Lung (tissue), 11 donors: ENCODE measurements at regions not wholly inside any gene's neighbourhood (a gene's known extent, or its start where the extent isn't known, plus 50 kb on each side); places are given as distances from the start of the nearest gene placed in this dataset.

Experiments used
- ATAC-seq: fragments of 200-7000 bp; cut with Tn5 transposase; one replicate; pipeline ENCODE4 v1.9.1; 2020; ENCODE audit warnings: moderate number of reproducible peaks; ENCODE audit not compliant: insufficient read depth, low FRiP score
- DNase-seq, 3 donors: peaks; one replicate each; pipeline ENCODE4 v3.0.0-alpha.2; 2013 to 2017
- H3K27ac ChIP-seq, 2 donors: one replicate each; pipeline ENCODE4 v1.5.1; 2013; ENCODE audit warnings: mild to moderate bottlenecking in 2 of 2, moderate library complexity in 2 of 2, control low read depth in 1 of 2, inconsistent platforms in 1 of 2, low read depth in 1 of 2, low read length in 1 of 2
- H3K27me3 ChIP-seq, 3 donors: one replicate each; pipeline ENCODE4 v1.5.1; 2013; ENCODE audit warnings: low read length in 2 of 3; ENCODE audit not compliant: control insufficient read depth in 3 of 3, insufficient read depth in 3 of 3
- H3K36me3 ChIP-seq, 4 donors: one replicate each; pipeline ENCODE4 v1.5.1; 2013; ENCODE audit warnings: low read length in 4 of 4, mild to moderate bottlenecking in 1 of 4, moderate library complexity in 1 of 4; ENCODE audit not compliant: control insufficient read depth in 4 of 4, insufficient read depth in 4 of 4
- H3K4me1 ChIP-seq, 5 donors: one replicate each; pipeline ENCODE4 v1.5.1; 2013; ENCODE audit warnings: low read length in 5 of 5, mild to moderate bottlenecking in 2 of 5, moderate library complexity in 1 of 5; ENCODE audit not compliant: control insufficient read depth in 5 of 5, insufficient read depth in 5 of 5
- H3K4me3 ChIP-seq: one replicate; pipeline ENCODE4 v1.5.1; 2013; ENCODE audit warnings: mild to moderate bottlenecking, control low read depth, moderate library complexity
- H3K9ac ChIP-seq, 2 donors: one replicate each; pipeline ENCODE4 v1.5.1; 2013; ENCODE audit warnings: low read length in 2 of 2, control low read depth in 1 of 2; ENCODE audit not compliant: insufficient read depth in 1 of 2
- H3K9me3 ChIP-seq, 4 donors: one replicate each; pipeline ENCODE4 v1.5.1; 2013; ENCODE audit warnings: low read length in 3 of 4, mild to moderate bottlenecking in 1 of 4, moderate library complexity in 1 of 4; ENCODE audit not compliant: control insufficient read depth in 4 of 4, insufficient read depth in 3 of 4
- WGBS, 2 donors: extraction: QIAGEN DNeasy Blood & Tissue Kit; methylation state at CpG; one replicate each; pipeline ENCODE4 v1.1.7; 2013; 5-methylcytosine and 5-hydroxymethylcytosine counted together
- TF ChIP-seq, protein P1 (sequence below): IDR thresholded peaks from 2 replicates; pipeline ENCODE4 v1.5.1; 2012; ENCODE audit warnings: mild to moderate bottlenecking; ENCODE audit errors: control extremely low read depth, extremely low read depth
- donor health status: control.
- donor health status: control.
- donor health status: Bipolar disorder and iron deficiency.
- donor health status: healthy.
- donor health status: DM: yes; HTN: yes; CAD: no.

DNA sequence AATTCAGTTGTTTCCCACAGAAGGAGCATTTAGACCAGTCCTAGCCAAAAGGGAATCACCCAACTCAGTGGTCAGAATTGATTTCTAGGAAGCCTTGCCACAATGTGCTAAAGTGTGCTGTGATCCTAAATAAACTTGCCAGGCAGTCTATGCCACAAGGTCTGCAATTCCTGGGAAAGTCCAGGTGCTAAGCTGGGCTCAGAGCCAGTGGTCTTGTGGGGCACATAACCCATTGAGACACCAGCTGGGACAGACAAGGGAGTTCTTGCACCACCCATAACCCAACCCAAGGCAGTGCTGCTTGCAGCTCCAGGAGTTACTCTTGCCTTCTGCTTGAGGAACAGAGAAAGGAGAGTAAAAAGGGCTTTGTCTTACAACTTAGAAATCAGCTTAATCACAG lies 489.5 kb upstream of the SPRY2 start:
- Histone ChIP-seq H3K9ac (no peak overlapping the region), H3K27me3 (no peaks in the 10 kb centered on the region), H3K4me1 (no peaks in the 10 kb centered on the region), H3K27ac (no peak overlapping the region), H3K36me3 (no peaks in the 10 kb centered on the region), H3K9me3 (peaks cover 0 to 9% (median 7%) of the 10 kb centered on the region in 4 donors), H3K4me3 (no peak overlapping the region)
- no peak for DNase-seq
- no peak for ATAC-seq
- TF ChIP-seq, protein P1, sequence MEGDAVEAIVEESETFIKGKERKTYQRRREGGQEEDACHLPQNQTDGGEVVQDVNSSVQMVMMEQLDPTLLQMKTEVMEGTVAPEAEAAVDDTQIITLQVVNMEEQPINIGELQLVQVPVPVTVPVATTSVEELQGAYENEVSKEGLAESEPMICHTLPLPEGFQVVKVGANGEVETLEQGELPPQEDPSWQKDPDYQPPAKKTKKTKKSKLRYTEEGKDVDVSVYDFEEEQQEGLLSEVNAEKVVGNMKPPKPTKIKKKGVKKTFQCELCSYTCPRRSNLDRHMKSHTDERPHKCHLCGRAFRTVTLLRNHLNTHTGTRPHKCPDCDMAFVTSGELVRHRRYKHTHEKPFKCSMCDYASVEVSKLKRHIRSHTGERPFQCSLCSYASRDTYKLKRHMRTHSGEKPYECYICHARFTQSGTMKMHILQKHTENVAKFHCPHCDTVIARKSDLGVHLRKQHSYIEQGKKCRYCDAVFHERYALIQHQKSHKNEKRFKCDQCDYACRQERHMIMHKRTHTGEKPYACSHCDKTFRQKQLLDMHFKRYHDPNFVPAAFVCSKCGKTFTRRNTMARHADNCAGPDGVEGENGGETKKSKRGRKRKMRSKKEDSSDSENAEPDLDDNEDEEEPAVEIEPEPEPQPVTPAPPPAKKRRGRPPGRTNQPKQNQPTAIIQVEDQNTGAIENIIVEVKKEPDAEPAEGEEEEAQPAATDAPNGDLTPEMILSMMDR: no peak

DNA sequence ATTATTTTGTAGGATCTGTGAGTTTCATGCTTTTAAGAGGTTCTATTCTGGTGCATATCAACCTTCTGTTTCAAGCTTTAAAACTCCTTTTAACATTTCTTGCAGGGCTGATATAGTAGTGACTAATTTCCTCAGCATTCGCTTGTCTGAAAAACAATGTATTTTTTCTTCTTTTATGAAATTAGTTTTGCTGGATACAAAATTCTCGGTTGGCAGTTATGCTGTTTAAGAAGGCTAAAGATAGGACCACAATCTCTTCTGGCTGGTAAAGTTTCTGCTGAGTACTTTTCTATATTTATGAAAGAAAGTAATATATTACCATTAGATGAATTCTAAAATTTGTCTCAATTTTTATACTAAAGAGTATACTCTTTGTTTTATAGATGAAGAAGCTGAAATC lies 487.8 kb upstream of the SPRY2 start:
- DNase-seq: peak in 1 of 3 donors; percentile 6
- no peak overlapping the region for H3K9ac ChIP-seq
- no peaks in the 10 kb centered on the region for H3K4me1 ChIP-seq
- no peaks in the 10 kb centered on the region for H3K36me3 ChIP-seq
- H3K27ac ChIP-seq: no peak overlapping the region
- no peak overlapping the region for H3K4me3 ChIP-seq
- 93 to 94% methylated on average over 2 of the region's 2 CpGs for WGBS, 2 donors
- peaks cover 0 to 7% (median 3%) of the 10 kb centered on the region in 4 donors for H3K9me3 ChIP-seq
- TF ChIP-seq, protein P1: no peak
- no peaks in the 10 kb centered on the region for H3K27me3 ChIP-seq
- no peak for ATAC-seq

- DNase-seq: no peak
- H3K27me3 ChIP-seq: no peaks in the 10 kb centered on the region
- H3K9ac ChIP-seq: no peak overlapping the region
- H3K4me3 ChIP-seq: no peak overlapping the region
- WGBS, 2 donors: 87 to 94% methylated on average over 1 of the region's 1 CpG
- H3K36me3 ChIP-seq: no peaks in the 10 kb centered on the region
- TF ChIP-seq, protein P1: no peak
- H3K9me3 ChIP-seq: peaks cover 0 to 7% (median under 1%) of the 10 kb centered on the region in 4 donors
- ATAC-seq: no peak
- H3K4me1 ChIP-seq: no peaks in the 10 kb centered on the region
- H3K27ac ChIP-seq: no peak overlapping the region
Measured at GRCh38 chr13:80825276-80825675, 484.4 kb upstream of the SPRY2 start.

GRCh38 chr13:80824229-80824628 lies 483.3 kb upstream of the SPRY2 start:
- Histone ChIP-seq H3K27me3 (no peaks in the 10 kb centered on the region), H3K36me3 (no peaks in the 10 kb centered on the region), H3K4me1 (no peaks in the 10 kb centered on the region), H3K27ac (no peak overlapping the region), H3K9me3 (peaks cover 0 to 7% (median under 1%) of the 10 kb centered on the region in 4 donors), H3K9ac (no peak overlapping the region), H3K4me3 (no peak overlapping the region)
- 33 to 50% methylated on average over 1 of the region's 1 CpG for WGBS, 2 donors
- TF ChIP-seq, protein P1: no peak
- DNase-seq (no peak), ATAC-seq (no peak)
